ENCODE measurements at regions not wholly inside any gene's neighbourhood (a gene's known extent, or its start where the extent isn't known, plus 50 kb on each side); places are given as distances from the start of the nearest gene placed in this dataset.

DNA sequence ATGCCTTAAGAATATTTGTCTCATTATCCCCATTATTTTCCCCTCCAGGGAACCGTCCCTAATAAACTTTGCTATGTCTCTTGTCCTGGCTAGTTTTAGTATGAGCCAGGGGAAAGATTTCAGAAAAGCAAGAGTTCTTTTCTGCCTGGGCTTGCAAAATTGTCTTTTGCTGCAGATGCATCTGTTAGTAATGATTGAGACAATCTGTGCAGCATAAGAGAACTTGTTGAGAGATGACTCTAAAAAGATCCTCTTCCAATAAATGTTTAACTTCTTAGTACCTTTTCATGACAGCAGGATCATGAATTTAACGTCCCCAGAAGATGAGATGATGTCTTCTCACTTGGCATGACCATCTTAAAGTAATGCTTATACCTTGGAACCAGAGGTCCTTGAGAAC, 172.5 kb upstream of the CREB1 start:
- no peak for DNase-seq (ENCODE audit: extremely low spot score)
- CTCF ChIA-PET = no interaction called here
- TF ChIP-seq FOXK2 (IDR thresholded peaks at IDR 0.05) (no peak), TARDBP (IDR thresholded peaks at IDR 0.05) (no peak), BHLHE40 (IDR thresholded peaks at IDR 0.05; ENCODE audit: borderline replicate concordance) (no peak), HDGF (IDR thresholded peaks at IDR 0.05; ENCODE audit: borderline replicate concordance) (no peak)
- POLR2A ChIA-PET = no interaction called here

DNA sequence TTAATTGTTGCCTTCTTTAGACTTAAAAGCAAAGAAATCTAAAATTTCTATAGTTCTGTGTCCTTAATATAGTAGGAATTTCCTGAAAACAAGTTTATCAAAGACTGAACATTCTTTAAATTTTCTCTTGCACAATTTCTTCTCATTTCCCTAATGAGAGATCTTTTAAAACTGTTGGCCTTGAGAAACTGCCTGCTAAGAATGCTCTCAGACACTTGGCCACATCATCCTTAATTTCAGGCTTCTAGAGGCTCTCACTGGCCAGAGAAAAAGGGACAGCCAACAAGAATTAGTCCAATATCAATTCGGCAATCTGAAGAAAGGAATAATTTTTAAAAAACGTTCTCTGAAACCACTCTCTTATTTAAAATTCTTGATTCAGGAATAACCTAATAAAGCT, 167.0 kb upstream of the CREB1 start:
- TF ChIP-seq NFRKB (IDR thresholded peaks at IDR 0.05) = no peak
- DNase-seq (ENCODE audit: extremely low spot score) = no peak
- CTCF ChIA-PET = no interaction called here
- POLR2A ChIA-PET = no interaction called here

DNA sequence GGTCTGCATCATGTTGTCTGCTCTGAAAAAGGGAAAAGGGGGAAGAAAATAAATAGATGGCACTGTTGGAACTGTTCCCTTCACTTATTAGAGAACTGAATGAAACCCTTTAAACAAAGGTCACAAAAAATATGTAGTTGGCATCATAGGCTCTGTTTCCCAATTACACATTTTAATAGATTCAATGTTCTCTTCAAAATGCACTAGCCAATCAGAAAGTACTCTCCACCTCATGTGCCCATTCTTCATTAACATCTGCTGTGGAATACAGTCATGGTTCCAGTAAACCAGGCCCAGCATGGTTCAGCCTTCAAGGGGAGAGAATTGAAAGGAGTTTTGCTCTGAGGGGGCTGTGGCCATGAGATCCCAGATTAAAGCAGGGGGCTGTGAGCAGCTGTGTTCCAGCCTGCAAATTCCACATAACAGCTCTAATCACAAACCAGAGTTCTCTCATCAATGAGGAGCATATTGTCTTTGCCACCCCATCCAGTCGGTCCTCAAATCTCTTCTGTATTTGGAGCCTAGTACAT, 165.9 kb upstream of the CREB1 start:
- DNase-seq (ENCODE audit: extremely low spot score) = no peak
- ChIA-PET POLR2A (no interaction called here), CTCF (no interaction called here)
- no peak for TF ChIP-seq TARDBP (IDR thresholded peaks at IDR 0.05)
- TF ChIP-seq CTBP1 (IDR thresholded peaks at IDR 0.05; ENCODE audit: borderline replicate concordance) = no peak
- no peak for TF ChIP-seq ZNF384 (IDR thresholded peaks at IDR 0.05)
- no peak for TF ChIP-seq BHLHE40 (IDR thresholded peaks at IDR 0.05; ENCODE audit: borderline replicate concordance)
- TF ChIP-seq FOXK2 (IDR thresholded peaks at IDR 0.05) = no peak
- no peak for TF ChIP-seq L3MBTL2 (conservative IDR thresholded peaks at IDR 0.05)
- no peak for TF ChIP-seq FOXA1 (IDR thresholded peaks at IDR 0.05)
- TF ChIP-seq NFRKB (IDR thresholded peaks at IDR 0.05) = no peak
- no peak for TF ChIP-seq SUZ12 (IDR thresholded peaks at IDR 0.05)
- TF ChIP-seq ARNT (IDR thresholded peaks at IDR 0.05) = no peak
- TF ChIP-seq FOXM1 (IDR thresholded peaks at IDR 0.05; ENCODE audit: borderline replicate concordance) = no peak
- TF ChIP-seq LEF1 (IDR thresholded peaks at IDR 0.05; ENCODE audit: borderline replicate concordance) = no peak
- no peak for TF ChIP-seq SP1 (IDR thresholded peaks at IDR 0.05)
- TF ChIP-seq, protein P1, sequence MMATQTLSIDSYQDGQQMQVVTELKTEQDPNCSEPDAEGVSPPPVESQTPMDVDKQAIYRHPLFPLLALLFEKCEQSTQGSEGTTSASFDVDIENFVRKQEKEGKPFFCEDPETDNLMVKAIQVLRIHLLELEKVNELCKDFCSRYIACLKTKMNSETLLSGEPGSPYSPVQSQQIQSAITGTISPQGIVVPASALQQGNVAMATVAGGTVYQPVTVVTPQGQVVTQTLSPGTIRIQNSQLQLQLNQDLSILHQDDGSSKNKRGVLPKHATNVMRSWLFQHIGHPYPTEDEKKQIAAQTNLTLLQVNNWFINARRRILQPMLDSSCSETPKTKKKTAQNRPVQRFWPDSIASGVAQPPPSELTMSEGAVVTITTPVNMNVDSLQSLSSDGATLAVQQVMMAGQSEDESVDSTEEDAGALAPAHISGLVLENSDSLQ (IDR thresholded peaks at IDR 0.05) = no peak
- TF ChIP-seq HDGF (IDR thresholded peaks at IDR 0.05; ENCODE audit: borderline replicate concordance) = no peak
- no peak for TF ChIP-seq ELF4 (IDR thresholded peaks at IDR 0.05)

DNA sequence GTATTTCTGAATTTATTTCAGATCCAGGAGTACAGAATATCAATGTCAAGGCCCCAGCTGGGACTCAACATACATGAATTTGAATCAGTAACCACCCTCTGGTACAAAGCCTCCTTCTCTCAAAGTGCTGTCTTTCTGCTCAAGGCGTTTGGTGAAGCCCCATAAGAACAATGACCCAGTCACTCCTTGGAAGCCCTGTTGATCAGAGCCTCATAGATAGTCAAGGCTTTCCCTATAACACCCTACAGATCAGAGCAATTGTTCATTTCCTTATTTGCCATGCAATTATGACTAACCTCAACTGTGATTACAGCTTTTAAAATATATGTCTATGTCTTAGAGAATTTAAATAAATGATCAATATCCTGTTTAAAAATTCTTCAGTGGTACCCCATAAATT, 159.1 kb upstream of the CREB1 start:
- no peak for DNase-seq (ENCODE audit: extremely low spot score)
- ChIA-PET POLR2A (no interaction called here), CTCF (no interaction called here)
- TF ChIP-seq LEF1 (IDR thresholded peaks at IDR 0.05; ENCODE audit: borderline replicate concordance) = no peak
- no peak for TF ChIP-seq SUZ12 (IDR thresholded peaks at IDR 0.05)
- no peak for TF ChIP-seq SP1 (IDR thresholded peaks at IDR 0.05)
- TF ChIP-seq CTBP1 (IDR thresholded peaks at IDR 0.05; ENCODE audit: borderline replicate concordance) = no peak
- TF ChIP-seq ARNT (IDR thresholded peaks at IDR 0.05) = no peak
- no peak for TF ChIP-seq FOXA1 (IDR thresholded peaks at IDR 0.05)
- TF ChIP-seq ZNF384 (IDR thresholded peaks at IDR 0.05) = no peak
- no peak for TF ChIP-seq ELF4 (IDR thresholded peaks at IDR 0.05)
- no peak for TF ChIP-seq TARDBP (IDR thresholded peaks at IDR 0.05)
- TF ChIP-seq, protein P1 (IDR thresholded peaks at IDR 0.05) = no peak
- TF ChIP-seq HDGF (IDR thresholded peaks at IDR 0.05; ENCODE audit: borderline replicate concordance) = no peak
- no peak for TF ChIP-seq FOXM1 (IDR thresholded peaks at IDR 0.05; ENCODE audit: borderline replicate concordance)
- no peak for TF ChIP-seq NFRKB (IDR thresholded peaks at IDR 0.05)
- no peak for TF ChIP-seq L3MBTL2 (conservative IDR thresholded peaks at IDR 0.05)
- TF ChIP-seq BHLHE40 (IDR thresholded peaks at IDR 0.05; ENCODE audit: borderline replicate concordance) = no peak
- TF ChIP-seq FOXK2 (IDR thresholded peaks at IDR 0.05) = no peak

DNA sequence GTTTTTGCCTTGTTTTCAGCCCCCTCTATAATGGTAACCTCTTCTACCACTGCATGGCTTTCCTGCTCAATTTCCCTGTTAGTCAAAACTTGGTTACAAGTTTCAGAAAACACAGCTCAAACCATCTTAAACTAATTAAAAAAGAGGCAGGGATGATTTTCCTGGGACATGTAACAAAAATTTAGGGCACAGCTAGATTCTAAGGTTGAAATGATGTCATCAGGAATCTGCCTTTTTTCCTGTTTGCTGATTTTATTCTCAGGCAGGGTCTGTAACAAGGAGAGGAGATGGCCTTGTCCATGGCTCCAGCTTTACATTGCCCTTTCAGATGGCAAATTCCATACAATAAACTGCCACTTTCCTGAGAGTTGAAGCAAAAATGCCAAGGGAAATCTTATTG, 157.9 kb upstream of the CREB1 start:
- ChIA-PET CTCF (no interaction called here), POLR2A (no interaction called here)
- no peak for DNase-seq (ENCODE audit: extremely low spot score)
- TF ChIP-seq LEF1 (IDR thresholded peaks at IDR 0.05; ENCODE audit: borderline replicate concordance) = no peak
- no peak for TF ChIP-seq FOXK2 (IDR thresholded peaks at IDR 0.05)

DNA sequence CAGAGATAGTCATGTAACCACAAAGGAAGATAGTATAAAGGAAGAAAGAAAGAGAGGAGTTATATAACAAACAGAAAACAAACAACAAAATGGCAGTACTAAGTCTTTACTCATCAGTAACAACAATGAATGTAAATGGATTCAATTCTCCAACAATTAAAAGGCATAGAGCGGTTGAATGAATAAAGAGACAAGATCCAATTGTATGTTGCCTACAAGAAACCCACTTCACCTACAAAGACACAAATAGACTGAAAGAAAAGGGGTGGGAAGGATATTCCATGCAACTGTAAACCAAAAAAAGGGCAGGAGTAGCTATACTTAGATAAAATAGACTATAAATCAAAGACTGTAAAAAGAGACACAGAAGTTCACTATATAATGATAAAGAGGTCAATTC, 157.3 kb upstream of the CREB1 start:
- ChIA-PET POLR2A (no interaction called here), CTCF (no interaction called here)
- no peak for DNase-seq (ENCODE audit: extremely low spot score)
- TF ChIP-seq NFRKB (IDR thresholded peaks at IDR 0.05) (no peak), FOXM1 (IDR thresholded peaks at IDR 0.05; ENCODE audit: borderline replicate concordance) (no peak), L3MBTL2 (conservative IDR thresholded peaks at IDR 0.05) (no peak), TARDBP (IDR thresholded peaks at IDR 0.05) (no peak), BHLHE40 (IDR thresholded peaks at IDR 0.05; ENCODE audit: borderline replicate concordance) (no peak), SUZ12 (IDR thresholded peaks at IDR 0.05) (no peak), FOXK2 (IDR thresholded peaks at IDR 0.05) (no peak), ELF4 (IDR thresholded peaks at IDR 0.05) (no peak), SP1 (IDR thresholded peaks at IDR 0.05) (no peak), ARNT (IDR thresholded peaks at IDR 0.05) (no peak), ZNF384 (IDR thresholded peaks at IDR 0.05) (no peak), HDGF (IDR thresholded peaks at IDR 0.05; ENCODE audit: borderline replicate concordance) (no peak), LEF1 (IDR thresholded peaks at IDR 0.05; ENCODE audit: borderline replicate concordance) (no peak), FOXA1 (IDR thresholded peaks at IDR 0.05) (no peak), CTBP1 (IDR thresholded peaks at IDR 0.05; ENCODE audit: borderline replicate concordance) (no peak)
- TF ChIP-seq, protein P1 (IDR thresholded peaks at IDR 0.05) = no peak
